ENCODE measurements at regions not wholly inside any gene's neighbourhood (a gene's known extent, or its start where the extent isn't known, plus 50 kb on each side); places are given as distances from the start of the nearest gene placed in this dataset.
A peak's percentile ranks its signal among the peaks of the same experiment; 100 is the strongest.

- H3K27ac ChIP-seq (ENCODE audit: insufficient read depth, low read length), result peak overlapping the region; percentile 43
- H3K4me2 ChIP-seq (ENCODE audit: extremely low read depth, insufficient read depth, low read length), result peak overlapping the region; percentile 61
- no peaks in the 10 kb centered on the region for H4K20me1 ChIP-seq (ENCODE audit: control insufficient read depth, extremely low read depth, insufficient read depth, low read length)
- no peak overlapping the region for H2AFZ ChIP-seq (ENCODE audit: low read length)
- no peaks in the 10 kb centered on the region for H3K9me3 ChIP-seq (ENCODE audit: control insufficient read depth, insufficient read depth, low read depth, low read length)
- H3K4me3 ChIP-seq (replicated peaks in 1 of 4; ENCODE audit: control extremely low read depth in 1 of 4, insufficient read depth in 1 of 4, low read depth in 3 of 4, low read length in 4 of 4), result peak overlapping the region in 1 of 4 experiments; percentile 1
- H3K9ac ChIP-seq (ENCODE audit: insufficient read depth, low read length), result no peak overlapping the region
- no peaks in the 10 kb centered on the region for H3K79me2 ChIP-seq (ENCODE audit: control insufficient read depth, insufficient read depth, low read length)
- TF ChIP-seq EZH2 (IDR thresholded peaks at IDR 0.05; ENCODE audit: low read length, missing control alignments) (no peak), CTCF (conservative IDR thresholded peaks at IDR 0.05 in 1 of 2, IDR thresholded peaks at IDR 0.05 in 1 of 2; ENCODE audit: low read depth in 1 of 2, low read length in 2 of 2) (no peak)
- no peaks in the 10 kb centered on the region for H3K27me3 ChIP-seq (ENCODE audit: control insufficient read depth, insufficient read depth, low read length)
- peaks cover 2% of the 10 kb centered on the region for H3K4me1 ChIP-seq (ENCODE audit: control insufficient read depth, extremely low read depth, insufficient read depth, low read length)
- H3K36me3 ChIP-seq (ENCODE audit: control insufficient read depth, insufficient read depth, low read length), result no peaks in the 10 kb centered on the region
- DNase-seq (ENCODE audit: low read depth in 2 of 2), result peak; percentile 75 to 93
These were observed 599.2 kb upstream of the LUZP2 start for GRCh38 chr11:23897453-23898286.

GRCh38 chr11:23903044-23903704, 593.7 kb upstream of the LUZP2 start:
- Histone ChIP-seq H3K9me3 (ENCODE audit: control insufficient read depth, insufficient read depth, low read depth, low read length) (no peaks in the 10 kb centered on the region), H3K36me3 (ENCODE audit: control insufficient read depth, insufficient read depth, low read length) (no peaks in the 10 kb centered on the region), H2AFZ (ENCODE audit: low read length) (no peak overlapping the region), H3K79me2 (ENCODE audit: control insufficient read depth, insufficient read depth, low read length) (no peaks in the 10 kb centered on the region), H3K4me3 (replicated peaks in 1 of 4; ENCODE audit: control extremely low read depth in 1 of 4, insufficient read depth in 1 of 4, low read depth in 3 of 4, low read length in 4 of 4) (no peak overlapping the region), H3K9ac (ENCODE audit: insufficient read depth, low read length) (no peak overlapping the region), H3K4me1 (ENCODE audit: control insufficient read depth, extremely low read depth, insufficient read depth, low read length) (peaks cover 6% of the 10 kb centered on the region), H4K20me1 (ENCODE audit: control insufficient read depth, extremely low read depth, insufficient read depth, low read length) (no peaks in the 10 kb centered on the region), H3K4me2 (ENCODE audit: extremely low read depth, insufficient read depth, low read length) (peak overlapping the region; percentile 23), H3K27ac (ENCODE audit: insufficient read depth, low read length) (peak overlapping the region; percentile 67), H3K27me3 (ENCODE audit: control insufficient read depth, insufficient read depth, low read length) (no peaks in the 10 kb centered on the region)
- peak; percentile 71 to 96 for DNase-seq (ENCODE audit: low read depth in 2 of 2)
- no peak for TF ChIP-seq CTCF (conservative IDR thresholded peaks at IDR 0.05 in 1 of 2, IDR thresholded peaks at IDR 0.05 in 1 of 2; ENCODE audit: low read depth in 1 of 2, low read length in 2 of 2)
- no peak for TF ChIP-seq EZH2 (IDR thresholded peaks at IDR 0.05; ENCODE audit: low read length, missing control alignments)

- TF ChIP-seq CTCF (conservative IDR thresholded peaks at IDR 0.05 in 1 of 2, IDR thresholded peaks at IDR 0.05 in 1 of 2; ENCODE audit: low read depth in 1 of 2, low read length in 2 of 2) (no peak), EZH2 (IDR thresholded peaks at IDR 0.05; ENCODE audit: low read length, missing control alignments) (no peak)
- Histone ChIP-seq H3K4me2 (ENCODE audit: extremely low read depth, insufficient read depth, low read length) (no peak overlapping the region), H3K4me1 (ENCODE audit: control insufficient read depth, extremely low read depth, insufficient read depth, low read length) (no peaks in the 10 kb centered on the region), H4K20me1 (ENCODE audit: control insufficient read depth, extremely low read depth, insufficient read depth, low read length) (no peaks in the 10 kb centered on the region), H2AFZ (ENCODE audit: low read length) (no peak overlapping the region), H3K9ac (ENCODE audit: insufficient read depth, low read length) (no peak overlapping the region), H3K9me3 (ENCODE audit: control insufficient read depth, insufficient read depth, low read depth, low read length) (no peaks in the 10 kb centered on the region), H3K36me3 (ENCODE audit: control insufficient read depth, insufficient read depth, low read length) (no peaks in the 10 kb centered on the region), H3K27me3 (ENCODE audit: control insufficient read depth, insufficient read depth, low read length) (no peaks in the 10 kb centered on the region), H3K79me2 (ENCODE audit: control insufficient read depth, insufficient read depth, low read length) (no peaks in the 10 kb centered on the region), H3K4me3 (replicated peaks in 1 of 4; ENCODE audit: control extremely low read depth in 1 of 4, insufficient read depth in 1 of 4, low read depth in 3 of 4, low read length in 4 of 4) (no peak overlapping the region), H3K27ac (ENCODE audit: insufficient read depth, low read length) (no peak overlapping the region)
- no peak for DNase-seq (ENCODE audit: low read depth in 2 of 2)
These were observed 577.4 kb upstream of the LUZP2 start for GRCh38 chr11:23919455-23919854.
